HUES64 (cell line): ENCODE measurements at regions not wholly inside any gene's neighbourhood (a gene's known extent, or its start where the extent isn't known, plus 50 kb on each side); places are given as distances from the start of the nearest gene placed in this dataset.

Source experiments
- H3K27ac ChIP-seq: 2 replicates; pipeline ENCODE4 v1.7.0; 2013; ENCODE audit warnings: low read depth, low read length, inconsistent platforms
- H3K27me3 ChIP-seq: 2 replicates; pipeline ENCODE4 v1.6.1; 2013; ENCODE audit warnings: mild to moderate bottlenecking, low read length; ENCODE audit not compliant: insufficient read depth
- H3K36me3 ChIP-seq: 2 replicates; pipeline ENCODE4 v1.6.1; 2013; ENCODE audit warnings: mild to moderate bottlenecking, low read length; ENCODE audit not compliant: insufficient read depth
- H3K4me1 ChIP-seq: 2 replicates; pipeline ENCODE4 v1.6.1; 2013; ENCODE audit warnings: mild to moderate bottlenecking, low read length, moderate library complexity; ENCODE audit not compliant: insufficient read depth
- H3K4me3 ChIP-seq: 2 replicates; pipeline ENCODE4 v1.5.1; 2013; ENCODE audit warnings: mild to moderate bottlenecking, low read length, moderate library complexity
- H3K9ac ChIP-seq: 2 replicates; pipeline ENCODE4 v1.6.1; 2013; ENCODE audit warnings: mild to moderate bottlenecking, low read depth, low read length
- H3K9me3 ChIP-seq: 2 replicates; pipeline ENCODE4 v1.6.1; 2013; ENCODE audit warnings: low read depth, low read length; ENCODE audit not compliant: insufficient read depth
- WGBS: fragments of 150-250, 120-280 bp; methylation state at CpG from one replicate; pipeline ENCODE4 v1.1.7; 2013; ENCODE audit warnings: missing lambda C conversion rate; 5-methylcytosine and 5-hydroxymethylcytosine counted together

DNA sequence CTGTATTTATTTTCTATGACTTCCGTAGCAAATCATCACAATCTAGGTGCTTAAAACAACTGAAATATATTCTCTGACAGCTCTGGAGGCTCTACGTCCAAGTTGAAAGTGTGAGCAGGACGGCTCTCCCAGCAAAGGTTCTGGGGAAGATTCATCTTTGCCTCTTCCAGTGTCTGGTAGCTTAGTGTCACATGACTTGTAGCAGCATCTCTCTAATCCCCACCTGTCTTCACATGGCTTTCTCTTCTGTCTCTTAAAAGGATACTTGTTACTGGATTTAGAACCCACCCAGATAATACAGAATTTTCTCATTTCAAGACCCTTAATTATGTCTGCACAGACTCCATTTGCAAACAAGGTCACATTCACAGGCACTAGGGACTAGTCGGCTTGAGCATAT is 687.7 kb upstream of the RBFOX1 start:
- WGBS = 89% methylated on average over 4 of the region's 4 CpGs
- Histone ChIP-seq H3K9ac (no peak overlapping the region), H3K4me1 (peaks cover 22% of the 10 kb centered on the region), H3K27me3 (no peaks in the 10 kb centered on the region), H3K36me3 (no peaks in the 10 kb centered on the region), H3K4me3 (no peak overlapping the region), H3K9me3 (no peaks in the 10 kb centered on the region), H3K27ac (no peak overlapping the region)

DNA sequence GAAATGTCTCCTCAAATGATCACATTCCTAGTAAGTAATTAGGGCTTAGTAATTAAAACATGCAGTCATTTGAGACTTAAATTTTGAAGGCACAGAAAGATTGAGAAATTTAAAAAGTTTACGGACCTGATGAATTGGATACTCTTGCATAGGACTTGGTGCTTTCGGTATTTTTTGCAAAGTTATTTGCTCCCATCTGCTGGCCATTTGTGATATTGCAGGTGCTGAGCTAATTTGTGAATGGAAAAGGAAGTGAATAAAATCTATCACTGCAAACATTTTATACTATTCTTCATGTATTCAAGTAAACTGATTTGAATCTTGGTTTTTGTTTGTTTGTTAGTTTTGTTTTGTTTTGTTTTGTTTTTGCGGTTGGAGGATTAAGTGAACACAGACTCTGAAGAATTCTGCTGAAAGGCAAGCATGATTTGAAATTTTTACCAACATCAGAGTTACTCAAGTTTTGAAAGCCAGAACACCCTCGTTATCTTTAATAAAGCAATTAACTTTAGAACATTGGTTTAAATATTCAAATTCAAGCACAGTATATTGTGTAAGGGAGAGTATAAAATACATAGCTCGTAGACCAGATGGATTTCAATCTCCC is 689.5 kb upstream of the RBFOX1 start:
- Histone ChIP-seq H3K9me3 (no peaks in the 10 kb centered on the region), H3K36me3 (no peaks in the 10 kb centered on the region), H3K9ac (no peak overlapping the region), H3K27me3 (no peaks in the 10 kb centered on the region), H3K4me1 (peaks cover 22% of the 10 kb centered on the region), H3K4me3 (peak overlapping the region; percentile 28), H3K27ac (no peak overlapping the region)
- 41% methylated on average over 5 of the region's 5 CpGs for WGBS

- peak overlapping the region; percentile 66; the same call in 1 of the 2 replicates for H3K27ac ChIP-seq
- H3K4me3 ChIP-seq = peak overlapping the region; percentile 28
- no peaks in the 10 kb centered on the region for H3K27me3 ChIP-seq
- no peaks in the 10 kb centered on the region for H3K9me3 ChIP-seq
- peaks cover 22% of the 10 kb centered on the region for H3K4me1 ChIP-seq
- H3K36me3 ChIP-seq = no peaks in the 10 kb centered on the region
- whole genome bisulfite sequencing = 55% methylated on average over 8 of the region's 9 CpGs
- no peak overlapping the region for H3K9ac ChIP-seq
Observed at GRCh38 chr16:6642271-6642670, 690.4 kb upstream of the RBFOX1 start.

DNA sequence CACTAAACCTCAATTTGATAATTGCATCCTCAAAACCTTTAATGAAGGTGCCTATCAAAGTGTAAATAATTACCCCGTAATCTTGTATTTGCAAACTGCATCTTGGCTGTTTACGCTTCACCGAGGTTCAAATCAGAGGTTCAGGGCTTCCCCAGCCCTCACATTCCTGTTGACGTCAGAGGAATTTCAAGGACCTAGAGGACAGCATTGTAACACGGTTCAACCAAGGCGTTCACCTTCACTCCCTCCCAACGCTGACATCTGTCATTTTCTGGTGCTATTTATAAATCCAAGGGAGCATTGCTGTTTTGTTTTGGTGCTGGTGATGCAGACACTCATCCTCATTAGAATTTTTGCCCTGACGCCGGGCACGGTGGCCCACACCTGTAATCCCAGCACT is 691.6 kb upstream of the RBFOX1 start:
- Histone ChIP-seq H3K27me3 (no peaks in the 10 kb centered on the region), H3K27ac (0 out of 2 replicates have a peak overlapping the region, but pooled peaks have one; percentile 33), H3K36me3 (no peaks in the 10 kb centered on the region), H3K4me3 (no peak overlapping the region), H3K9me3 (no peaks in the 10 kb centered on the region), H3K4me1 (peaks cover 22% of the 10 kb centered on the region), H3K9ac (no peak overlapping the region)
- 91% methylated on average over 10 of the region's 10 CpGs for WGBS

DNA sequence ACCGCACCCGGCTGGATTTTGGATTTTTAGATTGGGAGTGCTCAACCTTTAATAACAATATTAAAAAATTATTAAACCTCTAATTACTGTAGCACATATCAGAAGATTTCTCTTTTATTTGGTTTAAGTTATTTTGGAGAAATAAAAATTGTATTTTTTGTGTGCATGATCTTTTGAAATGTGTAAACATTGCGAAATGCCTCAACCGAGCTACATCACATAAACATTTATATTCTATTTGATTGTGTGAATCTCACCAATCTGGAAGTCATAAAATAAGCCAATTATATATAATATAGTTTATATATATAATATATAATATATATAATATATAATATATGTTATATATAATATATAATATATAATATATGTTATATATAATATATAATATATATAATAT is 696.2 kb upstream of the RBFOX1 start:
- no peaks in the 10 kb centered on the region for H3K27me3 ChIP-seq

GRCh38 chr16:6634151-6634550 is 698.5 kb upstream of the RBFOX1 start:
- no peaks in the 10 kb centered on the region for H3K36me3 ChIP-seq
- no peaks in the 10 kb centered on the region for H3K27me3 ChIP-seq
- no peak overlapping the region for H3K9ac ChIP-seq
- WGBS = 98% methylated on average over 2 of the region's 3 CpGs
- no peak overlapping the region for H3K4me3 ChIP-seq
- no peak overlapping the region for H3K27ac ChIP-seq
- peaks cover 4% of the 10 kb centered on the region; the same call in 1 of the 2 replicates for H3K4me1 ChIP-seq
- no peaks in the 10 kb centered on the region for H3K9me3 ChIP-seq

More for the DNA sequence above, 696.2 kb upstream of the RBFOX1 start:
- H3K4me3 ChIP-seq = no peak overlapping the region
- H3K9me3 ChIP-seq = no peaks in the 10 kb centered on the region
- H3K27ac ChIP-seq = no peak overlapping the region
- WGBS = no CpG with 5 or more reads among the region's 4 CpGs
- H3K36me3 ChIP-seq = no peaks in the 10 kb centered on the region
- no peak overlapping the region for H3K9ac ChIP-seq
- peaks cover 8% of the 10 kb centered on the region; the same call in 1 of the 2 replicates for H3K4me1 ChIP-seq

- Histone ChIP-seq H3K9me3 (no peaks in the 10 kb centered on the region), H3K9ac (no peak overlapping the region), H3K27ac (no peak overlapping the region), H3K36me3 (no peaks in the 10 kb centered on the region), H3K27me3 (no peaks in the 10 kb centered on the region), H3K4me3 (no peak overlapping the region), H3K4me1 (peaks cover 4% of the 10 kb centered on the region; the same call in 1 of the 2 replicates)
- 90% methylated on average over 4 of the region's 5 CpGs for WGBS
Observed at GRCh38 chr16:6633456-6633855, 699.2 kb upstream of the RBFOX1 start.

GRCh38 chr16:6629110-6629509 is 703.5 kb upstream of the RBFOX1 start:
- 97% methylated on average over 5 of the region's 5 CpGs for WGBS
- H3K9me3 ChIP-seq = no peaks in the 10 kb centered on the region
- H3K4me1 ChIP-seq = peaks cover 4% of the 10 kb centered on the region; the same call in 1 of the 2 replicates
- H3K27ac ChIP-seq = no peak overlapping the region
- no peak overlapping the region for H3K9ac ChIP-seq
- H3K36me3 ChIP-seq = no peaks in the 10 kb centered on the region
- H3K4me3 ChIP-seq = no peak overlapping the region
- H3K27me3 ChIP-seq = no peaks in the 10 kb centered on the region

- Histone ChIP-seq H3K9me3 (peaks cover 4% of the 10 kb centered on the region; the same call in 1 of the 2 replicates), H3K27me3 (no peaks in the 10 kb centered on the region), H3K9ac (no peak overlapping the region), H3K36me3 (no peaks in the 10 kb centered on the region), H3K27ac (no peak overlapping the region), H3K4me1 (no peaks in the 10 kb centered on the region), H3K4me3 (no peak overlapping the region)
- 96% methylated on average over 3 of the region's 3 CpGs for WGBS
Observed at GRCh38 chr16:6625606-6626005, 707.0 kb upstream of the RBFOX1 start.

DNA sequence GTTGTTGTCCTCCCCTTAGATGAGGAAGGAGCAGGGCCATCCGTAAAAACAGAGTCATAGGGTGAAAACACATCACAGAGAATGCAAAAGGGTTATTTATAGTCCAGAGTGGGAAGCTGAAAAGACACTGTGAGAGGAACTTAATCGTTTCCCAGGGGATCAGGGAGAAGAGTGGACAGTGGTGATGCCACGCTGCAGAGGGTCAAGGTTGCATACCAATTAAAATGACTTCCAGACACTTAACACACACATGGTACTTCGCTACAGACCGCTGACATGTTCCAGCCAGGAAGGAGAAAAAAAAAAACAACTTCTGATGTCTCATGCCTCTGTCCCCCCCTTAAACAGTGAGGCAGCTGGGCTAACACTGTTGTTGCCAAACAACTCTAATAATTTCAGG is 713.8 kb upstream of the RBFOX1 start:
- WGBS = 92% methylated on average over 5 of the region's 5 CpGs
- Histone ChIP-seq H3K36me3 (no peaks in the 10 kb centered on the region), H3K9ac (no peak overlapping the region), H3K27ac (no peak overlapping the region), H3K27me3 (no peaks in the 10 kb centered on the region), H3K9me3 (peaks cover 12% of the 10 kb centered on the region; the same call in 1 of the 2 replicates), H3K4me1 (no peaks in the 10 kb centered on the region), H3K4me3 (no peak overlapping the region)

- no peaks in the 10 kb centered on the region for H3K4me1 ChIP-seq
- 91% methylated on average over 6 of the region's 6 CpGs for WGBS
Observed at GRCh38 chr16:6616746-6617145, 715.9 kb upstream of the RBFOX1 start.

GRCh38 chr16:6615636-6616035 is 717.0 kb upstream of the RBFOX1 start:
- H3K4me1 ChIP-seq = no peaks in the 10 kb centered on the region
- 92% methylated on average over 12 of the region's 12 CpGs for WGBS
- H3K4me3 ChIP-seq = no peak overlapping the region
- H3K27me3 ChIP-seq = no peaks in the 10 kb centered on the region
- H3K9ac ChIP-seq = no peak overlapping the region
- no peaks in the 10 kb centered on the region for H3K36me3 ChIP-seq
- no peak overlapping the region for H3K27ac ChIP-seq
- H3K9me3 ChIP-seq = peaks cover 9% of the 10 kb centered on the region; the same call in 1 of the 2 replicates

More at GRCh38 chr16:6616746-6617145, 715.9 kb upstream of the RBFOX1 start:
- no peak overlapping the region for H3K27ac ChIP-seq
- no peaks in the 10 kb centered on the region for H3K27me3 ChIP-seq
- no peaks in the 10 kb centered on the region for H3K36me3 ChIP-seq
- H3K4me3 ChIP-seq = no peak overlapping the region
- no peak overlapping the region for H3K9ac ChIP-seq
- H3K9me3 ChIP-seq = peaks cover 12% of the 10 kb centered on the region; the same call in 1 of the 2 replicates
